Hepatocyte (in vitro differentiated cells): ENCODE measurements at regions not wholly inside any gene's neighbourhood (a gene's known extent, or its start where the extent isn't known, plus 50 kb on each side); places are given as distances from the start of the nearest gene placed in this dataset.

Experiments
- CTCF ChIP-seq: fragments of 200-600 bp; sonication (generic); IDR thresholded peaks from 2 replicates; pipeline ENCODE4 v1.5.1; 2016; ENCODE audit warnings: antibody characterized with exemption, mild to moderate bottlenecking; ENCODE audit not compliant: poor library complexity
- EZH2phosphoT487 ChIP-seq: fragments of 200-600 bp; sonication (generic); IDR thresholded peaks from one replicate; pipeline ENCODE4 v1.6.1; 2018; ENCODE audit warnings: antibody characterized with exemption, mild to moderate bottlenecking, low read depth, moderate library complexity; ENCODE audit not compliant: unreplicated experiment, severe bottlenecking

GRCh38 chrX:42686706-42687105 lies 91.3 kb downstream of the PPP1R2C start:
- TF ChIP-seq CTCF = no peak
- TF ChIP-seq EZH2phosphoT487 = no peak
